ENCODE measurements at regions not wholly inside any gene's neighbourhood (a gene's known extent, or its start where the extent isn't known, plus 50 kb on each side); places are given as distances from the start of the nearest gene placed in this dataset.

DNA sequence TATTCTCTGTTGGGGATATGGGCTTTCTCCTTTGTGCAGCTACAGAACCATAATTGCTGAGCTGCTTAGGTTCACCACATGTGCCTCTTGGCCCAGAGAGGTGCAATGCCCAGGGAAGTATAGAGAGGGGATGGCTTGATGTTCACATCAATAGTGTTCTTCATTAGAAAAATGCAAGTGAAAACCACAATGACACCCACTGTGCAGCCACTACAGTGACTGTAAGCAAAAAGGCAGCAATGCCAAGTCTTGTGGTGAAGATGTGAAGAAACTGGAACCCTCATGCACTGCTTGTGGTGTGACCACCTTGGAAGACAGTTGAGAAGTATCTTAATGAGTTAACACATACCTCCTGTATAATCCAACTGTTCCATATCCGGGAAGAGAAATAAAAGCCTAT is 318.9 kb upstream of the ZMIZ1 start:
- Histone ChIP-seq H3K27me3 (ENCODE audit: control insufficient read depth in 1 of 2, insufficient read depth in 2 of 2, low read length in 2 of 2) (no peaks in the 10 kb centered on the region), H3K27ac (ENCODE audit: low read depth in 2 of 2, low read length in 1 of 2) (no peak overlapping the region), H3K4me3 (ENCODE audit: low read depth in 1 of 2, low read length in 2 of 2) (no peak overlapping the region), H3K36me3 (ENCODE audit: control insufficient read depth in 2 of 2, insufficient read depth in 2 of 2, low read length in 1 of 2) (no peaks in the 10 kb centered on the region), H3K4me1 (ENCODE audit: control insufficient read depth in 2 of 2, insufficient read depth in 2 of 2, low read length in 1 of 2) (no peaks in the 10 kb centered on the region), H3K9me3 (ENCODE audit: control insufficient read depth in 2 of 2, insufficient read depth in 1 of 2, low read depth in 1 of 2, low read length in 1 of 2) (no peaks in the 10 kb centered on the region)
- 67 to 84% methylated on average over 1 of the region's 1 CpG for WGBS, 2 donors

DNA sequence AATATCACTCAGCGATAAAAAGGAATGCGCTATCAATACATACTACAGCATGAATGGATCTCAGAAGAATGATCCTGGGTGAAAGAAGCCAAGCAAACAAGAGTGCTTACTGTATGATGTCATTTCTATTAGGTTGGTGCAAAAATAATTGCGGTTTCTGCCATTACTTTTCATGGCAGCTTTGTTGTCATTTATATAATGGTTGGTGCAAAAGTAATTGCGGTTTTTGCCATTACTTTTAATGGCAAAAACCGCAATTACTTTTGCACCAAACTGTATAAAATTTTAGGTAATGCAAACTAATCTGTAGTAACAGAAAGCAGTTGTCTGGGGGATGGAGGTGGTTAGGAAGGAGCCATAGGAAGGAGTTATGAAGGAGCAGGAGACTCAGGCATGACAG is 318.3 kb upstream of the ZMIZ1 start:
- Histone ChIP-seq H3K4me1 (ENCODE audit: control insufficient read depth in 2 of 2, insufficient read depth in 2 of 2, low read length in 1 of 2) (no peaks in the 10 kb centered on the region), H3K27me3 (ENCODE audit: control insufficient read depth in 1 of 2, insufficient read depth in 2 of 2, low read length in 2 of 2) (no peaks in the 10 kb centered on the region), H3K36me3 (ENCODE audit: control insufficient read depth in 2 of 2, insufficient read depth in 2 of 2, low read length in 1 of 2) (no peaks in the 10 kb centered on the region), H3K9me3 (ENCODE audit: control insufficient read depth in 2 of 2, insufficient read depth in 1 of 2, low read depth in 1 of 2, low read length in 1 of 2) (no peaks in the 10 kb centered on the region), H3K27ac (ENCODE audit: low read depth in 2 of 2, low read length in 1 of 2) (no peak overlapping the region), H3K4me3 (ENCODE audit: low read depth in 1 of 2, low read length in 2 of 2) (no peak overlapping the region)
- WGBS, 2 donors = 70 to 74% methylated on average over 5 of the region's 5 CpGs

DNA sequence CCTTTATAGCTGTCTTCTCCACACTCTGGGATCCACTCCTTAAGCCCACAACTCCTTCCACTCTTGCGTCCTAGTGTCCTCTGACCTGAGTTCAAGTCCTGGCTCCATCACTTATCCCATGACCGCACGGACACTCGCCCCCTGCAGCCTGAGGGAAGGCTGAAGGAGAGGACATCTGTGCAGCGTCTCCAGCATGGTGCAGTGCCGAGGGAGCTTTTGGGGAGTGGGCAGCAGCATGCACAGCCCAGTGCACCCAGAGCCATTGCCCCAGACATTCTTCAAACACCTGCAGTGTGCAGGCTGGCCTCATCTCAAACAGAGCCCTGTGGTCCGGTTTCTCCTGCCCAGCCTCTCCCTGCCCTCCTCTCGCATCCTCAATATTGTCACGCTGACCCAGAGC is 317.1 kb upstream of the ZMIZ1 start:
- Histone ChIP-seq H3K27ac (ENCODE audit: low read depth in 2 of 2, low read length in 1 of 2) (no peak overlapping the region), H3K4me1 (ENCODE audit: control insufficient read depth in 2 of 2, insufficient read depth in 2 of 2, low read length in 1 of 2) (peaks cover 3 to 5% of the 10 kb centered on the region in 2 donors), H3K9me3 (ENCODE audit: control insufficient read depth in 2 of 2, insufficient read depth in 1 of 2, low read depth in 1 of 2, low read length in 1 of 2) (no peaks in the 10 kb centered on the region), H3K36me3 (ENCODE audit: control insufficient read depth in 2 of 2, insufficient read depth in 2 of 2, low read length in 1 of 2) (no peaks in the 10 kb centered on the region), H3K4me3 (ENCODE audit: low read depth in 1 of 2, low read length in 2 of 2) (no peak overlapping the region), H3K27me3 (ENCODE audit: control insufficient read depth in 1 of 2, insufficient read depth in 2 of 2, low read length in 2 of 2) (no peaks in the 10 kb centered on the region)
- 93% methylated on average over 9 of the region's 9 CpGs for WGBS, 2 donors

DNA sequence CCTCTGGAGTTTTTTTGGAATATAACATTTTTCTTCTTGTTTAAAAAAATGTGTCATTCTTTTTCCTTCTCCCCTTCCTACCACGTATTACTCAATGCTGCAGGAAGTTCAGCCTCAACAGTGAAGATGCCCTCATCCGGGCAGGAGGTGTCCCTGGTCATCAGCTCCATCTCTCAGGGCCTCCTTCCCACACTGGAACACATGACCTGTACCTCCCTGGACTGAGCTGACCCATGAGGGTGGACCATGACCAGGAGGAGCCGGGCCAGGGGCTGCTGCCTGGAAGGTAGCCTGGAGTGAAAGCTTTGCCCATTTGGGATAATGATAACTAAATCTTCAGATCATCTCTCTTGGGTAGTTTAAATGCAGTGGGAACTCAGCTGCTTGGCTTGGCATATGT is 316.5 kb upstream of the ZMIZ1 start:
- H3K36me3 ChIP-seq (ENCODE audit: control insufficient read depth in 2 of 2, insufficient read depth in 2 of 2, low read length in 1 of 2) = no peaks in the 10 kb centered on the region
- H3K4me1 ChIP-seq (ENCODE audit: control insufficient read depth in 2 of 2, insufficient read depth in 2 of 2, low read length in 1 of 2) = peaks cover 4 to 10% of the 10 kb centered on the region in 2 donors
- no peaks in the 10 kb centered on the region for H3K9me3 ChIP-seq (ENCODE audit: control insufficient read depth in 2 of 2, insufficient read depth in 1 of 2, low read depth in 1 of 2, low read length in 1 of 2)
- H3K4me3 ChIP-seq (ENCODE audit: low read depth in 1 of 2, low read length in 2 of 2) = no peak overlapping the region
- 72 to 79% methylated on average over 3 of the region's 3 CpGs for WGBS, 2 donors
- no peaks in the 10 kb centered on the region for H3K27me3 ChIP-seq (ENCODE audit: control insufficient read depth in 1 of 2, insufficient read depth in 2 of 2, low read length in 2 of 2)
- H3K27ac ChIP-seq (ENCODE audit: low read depth in 2 of 2, low read length in 1 of 2) = no peak overlapping the region

DNA sequence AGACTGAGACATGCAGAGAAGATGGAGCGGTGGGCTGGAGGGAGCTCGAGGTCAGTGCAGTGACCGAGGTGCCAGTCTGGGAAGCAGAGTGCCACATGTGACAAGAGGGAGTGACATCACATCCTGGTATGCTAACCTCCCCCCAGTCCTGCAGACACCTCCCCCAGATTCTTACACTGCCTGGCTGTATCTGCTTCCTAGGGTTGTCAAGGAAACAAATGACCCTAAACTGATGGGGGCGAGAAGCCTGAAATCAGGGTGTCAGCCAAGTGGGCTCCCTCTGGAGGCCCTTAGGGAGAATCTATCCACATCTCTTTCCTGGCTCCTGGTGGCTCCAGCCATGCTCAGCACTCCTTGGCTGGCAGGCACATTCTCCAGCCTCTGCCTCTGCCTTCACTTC is 316.1 kb upstream of the ZMIZ1 start:
- H3K4me1 ChIP-seq (ENCODE audit: control insufficient read depth in 2 of 2, insufficient read depth in 2 of 2, low read length in 1 of 2) = peaks cover 4 to 10% of the 10 kb centered on the region in 2 donors
- H3K27me3 ChIP-seq (ENCODE audit: control insufficient read depth in 1 of 2, insufficient read depth in 2 of 2, low read length in 2 of 2) = no peaks in the 10 kb centered on the region
- H3K27ac ChIP-seq (ENCODE audit: low read depth in 2 of 2, low read length in 1 of 2) = no peak overlapping the region
- WGBS, 2 donors = 91 to 93% methylated on average over 4 of the region's 4 CpGs
- H3K4me3 ChIP-seq (ENCODE audit: low read depth in 1 of 2, low read length in 2 of 2) = no peak overlapping the region
- no peaks in the 10 kb centered on the region for H3K36me3 ChIP-seq (ENCODE audit: control insufficient read depth in 2 of 2, insufficient read depth in 2 of 2, low read length in 1 of 2)
- no peaks in the 10 kb centered on the region for H3K9me3 ChIP-seq (ENCODE audit: control insufficient read depth in 2 of 2, insufficient read depth in 1 of 2, low read depth in 1 of 2, low read length in 1 of 2)

DNA sequence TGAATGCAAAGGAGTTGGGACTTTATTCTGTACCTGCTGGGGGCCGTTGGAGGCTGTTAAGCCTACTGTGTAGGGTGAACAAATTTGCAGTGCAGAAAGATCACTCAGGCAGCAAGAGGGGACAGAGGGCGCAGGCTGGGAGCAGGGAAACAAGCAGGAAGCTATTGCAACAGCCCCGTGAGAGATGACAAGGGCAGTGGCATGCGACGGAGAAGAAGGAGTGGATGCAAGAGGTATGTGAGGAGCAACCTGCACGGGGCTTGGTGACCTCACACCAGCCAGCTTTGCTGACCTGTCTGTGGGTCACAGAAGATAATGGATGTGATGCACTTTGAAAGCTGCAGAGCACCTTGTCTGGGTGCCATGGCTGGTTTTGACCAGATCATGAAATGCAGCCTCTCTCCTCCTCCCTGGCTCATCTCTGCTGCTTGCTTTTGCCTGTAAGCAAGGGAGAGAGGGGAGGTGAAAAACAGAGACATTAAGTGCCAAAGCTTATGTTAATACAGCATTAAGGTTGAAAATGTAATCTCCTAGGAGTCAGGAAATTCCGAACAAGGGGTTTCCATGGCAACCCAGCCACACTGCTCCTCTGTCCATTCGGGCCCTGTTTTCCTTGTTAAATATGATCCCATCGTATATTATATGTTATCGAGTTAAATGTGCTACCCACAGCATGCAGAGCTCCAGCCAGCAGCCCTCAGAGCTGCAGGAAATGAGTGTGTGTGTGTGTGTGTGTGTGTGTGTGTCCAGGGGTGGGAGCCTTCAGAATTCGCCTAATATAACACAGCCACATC is 314.3 kb upstream of the ZMIZ1 start:
- H3K9me3 ChIP-seq (ENCODE audit: control insufficient read depth in 2 of 2, insufficient read depth in 1 of 2, low read depth in 1 of 2, low read length in 1 of 2) = no peaks in the 10 kb centered on the region
- H3K36me3 ChIP-seq (ENCODE audit: control insufficient read depth in 2 of 2, insufficient read depth in 2 of 2, low read length in 1 of 2) = no peaks in the 10 kb centered on the region
- H3K27me3 ChIP-seq (ENCODE audit: control insufficient read depth in 1 of 2, insufficient read depth in 2 of 2, low read length in 2 of 2) = no peaks in the 10 kb centered on the region
- H3K27ac ChIP-seq (ENCODE audit: low read depth in 2 of 2, low read length in 1 of 2) = no peak overlapping the region
- 54 to 67% methylated on average over 11 of the region's 11 CpGs for WGBS, 2 donors
- peaks cover 4 to 10% of the 10 kb centered on the region in 2 donors for H3K4me1 ChIP-seq (ENCODE audit: control insufficient read depth in 2 of 2, insufficient read depth in 2 of 2, low read length in 1 of 2)
- no peak overlapping the region for H3K4me3 ChIP-seq (ENCODE audit: low read depth in 1 of 2, low read length in 2 of 2)

DNA sequence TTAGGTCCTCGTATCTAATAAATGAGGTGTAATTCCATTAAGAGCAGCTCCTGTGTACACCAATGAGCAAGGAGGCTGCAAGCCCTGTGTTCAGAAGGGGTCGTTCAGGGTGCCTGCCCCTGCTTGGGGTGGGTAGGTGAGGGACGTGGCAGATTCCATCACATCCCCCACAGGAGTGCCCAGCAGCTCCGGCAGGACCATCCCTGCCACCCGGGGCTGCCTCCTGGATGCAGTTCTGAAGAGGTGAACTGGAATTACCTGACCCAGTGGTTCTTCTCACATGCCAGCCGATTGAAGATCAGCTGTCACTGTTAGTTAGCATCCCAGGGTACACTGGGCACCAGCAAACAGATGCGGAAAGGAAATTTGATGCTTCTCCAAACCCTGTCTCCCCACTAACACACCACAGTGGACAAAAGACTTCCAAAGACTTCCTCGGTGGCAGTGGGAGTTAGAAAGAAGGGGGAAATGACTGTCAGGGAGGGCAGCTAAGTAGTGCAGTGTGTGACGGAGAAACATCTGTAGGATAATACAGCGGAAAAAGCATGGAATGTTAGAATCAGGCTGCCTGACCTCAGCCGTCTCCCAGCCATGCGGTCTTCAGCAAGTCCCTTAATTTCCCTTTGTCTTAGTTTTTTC is 313.6 kb upstream of the ZMIZ1 start:
- H3K4me1 ChIP-seq (ENCODE audit: control insufficient read depth in 2 of 2, insufficient read depth in 2 of 2, low read length in 1 of 2) = peaks cover 4 to 10% of the 10 kb centered on the region in 2 donors
- no peaks in the 10 kb centered on the region for H3K36me3 ChIP-seq (ENCODE audit: control insufficient read depth in 2 of 2, insufficient read depth in 2 of 2, low read length in 1 of 2)
- H3K4me3 ChIP-seq (ENCODE audit: low read depth in 1 of 2, low read length in 2 of 2) = no peak overlapping the region
- no peak overlapping the region for H3K27ac ChIP-seq (ENCODE audit: low read depth in 2 of 2, low read length in 1 of 2)
- H3K27me3 ChIP-seq (ENCODE audit: control insufficient read depth in 1 of 2, insufficient read depth in 2 of 2, low read length in 2 of 2) = no peaks in the 10 kb centered on the region
- H3K9me3 ChIP-seq (ENCODE audit: control insufficient read depth in 2 of 2, insufficient read depth in 1 of 2, low read depth in 1 of 2, low read length in 1 of 2) = no peaks in the 10 kb centered on the region
- WGBS, 2 donors = 72 to 76% methylated on average over 12 of the region's 12 CpGs

DNA sequence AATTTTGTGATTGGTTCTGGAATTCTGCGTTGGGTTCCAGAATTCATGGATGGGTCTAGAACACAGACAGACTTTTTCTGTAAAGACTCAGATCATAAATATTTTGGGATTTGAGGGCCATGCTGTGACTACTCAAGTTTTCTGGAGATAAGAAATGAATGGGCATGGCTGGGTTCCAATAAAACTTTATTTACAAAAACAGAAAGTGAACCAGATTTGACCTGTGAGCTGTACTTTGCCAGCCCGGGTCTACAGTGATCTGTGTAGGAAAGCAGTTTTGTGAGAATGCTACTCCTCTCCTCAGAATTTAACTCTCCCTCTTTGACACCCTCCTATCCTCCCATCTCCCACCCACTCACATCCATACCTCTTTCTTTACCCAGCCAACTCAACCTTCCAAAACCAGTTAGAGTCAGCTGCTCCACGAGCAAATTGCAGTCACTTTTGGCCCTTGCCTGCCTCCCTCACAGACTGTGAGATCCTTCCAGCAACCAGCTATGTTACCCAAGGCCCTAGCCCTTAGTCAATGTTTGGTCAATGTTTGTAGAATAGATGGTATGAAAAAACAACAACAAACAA is 312.8 kb upstream of the ZMIZ1 start:
- Histone ChIP-seq H3K4me1 (ENCODE audit: control insufficient read depth in 2 of 2, insufficient read depth in 2 of 2, low read length in 1 of 2) (peaks cover 4 to 10% of the 10 kb centered on the region in 2 donors), H3K27me3 (ENCODE audit: control insufficient read depth in 1 of 2, insufficient read depth in 2 of 2, low read length in 2 of 2) (no peaks in the 10 kb centered on the region), H3K27ac (ENCODE audit: low read depth in 2 of 2, low read length in 1 of 2) (peak overlapping the region in 1 of 2 donors; percentile 83), H3K36me3 (ENCODE audit: control insufficient read depth in 2 of 2, insufficient read depth in 2 of 2, low read length in 1 of 2) (no peaks in the 10 kb centered on the region), H3K4me3 (ENCODE audit: low read depth in 1 of 2, low read length in 2 of 2) (no peak overlapping the region), H3K9me3 (ENCODE audit: control insufficient read depth in 2 of 2, insufficient read depth in 1 of 2, low read depth in 1 of 2, low read length in 1 of 2) (no peaks in the 10 kb centered on the region)
- 62 to 69% methylated on average over 3 of the region's 3 CpGs for WGBS, 2 donors

DNA sequence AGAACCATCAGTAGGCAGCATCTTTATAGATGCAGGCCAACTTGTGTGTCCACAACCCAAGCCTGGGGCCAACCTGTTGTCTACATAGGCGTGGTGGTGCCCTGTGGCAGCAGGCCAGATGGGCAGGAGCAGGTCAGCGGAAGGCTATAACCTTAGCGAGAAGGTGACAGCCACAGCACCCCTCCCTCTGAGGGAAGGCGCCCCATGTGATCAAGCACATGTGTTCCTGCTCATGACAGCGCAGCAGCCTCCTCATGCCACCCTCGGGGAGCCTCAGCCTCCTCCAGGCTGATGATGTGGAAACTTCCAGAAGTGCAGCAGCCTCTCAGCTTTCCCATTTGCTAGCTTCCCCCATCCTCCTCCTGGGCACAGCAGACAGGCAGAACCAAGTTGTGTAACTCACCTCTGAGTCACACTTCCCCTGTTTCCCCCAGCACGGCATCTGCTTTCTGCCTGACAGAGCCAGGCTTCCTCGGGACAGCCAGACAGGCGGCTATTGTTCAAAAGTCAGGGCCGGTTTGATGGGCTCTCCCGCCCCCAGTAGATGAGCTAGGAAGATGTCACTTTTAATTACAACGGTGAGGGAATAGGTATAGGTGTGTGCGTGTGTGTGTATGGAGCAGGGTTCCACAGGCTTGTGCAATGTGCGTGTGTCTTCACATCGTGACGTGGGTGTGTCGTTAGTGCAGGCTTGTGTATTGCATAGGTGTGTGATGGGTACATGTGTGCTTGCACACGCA is 312.0 kb upstream of the ZMIZ1 start:
- Histone ChIP-seq H3K27ac (ENCODE audit: low read depth in 2 of 2, low read length in 1 of 2) (peak overlapping the region; percentile 48 to 83), H3K36me3 (ENCODE audit: control insufficient read depth in 2 of 2, insufficient read depth in 2 of 2, low read length in 1 of 2) (no peaks in the 10 kb centered on the region), H3K4me1 (ENCODE audit: control insufficient read depth in 2 of 2, insufficient read depth in 2 of 2, low read length in 1 of 2) (peaks cover 4 to 10% of the 10 kb centered on the region in 2 donors), H3K27me3 (ENCODE audit: control insufficient read depth in 1 of 2, insufficient read depth in 2 of 2, low read length in 2 of 2) (no peaks in the 10 kb centered on the region), H3K4me3 (ENCODE audit: low read depth in 1 of 2, low read length in 2 of 2) (no peak overlapping the region), H3K9me3 (ENCODE audit: control insufficient read depth in 2 of 2, insufficient read depth in 1 of 2, low read depth in 1 of 2, low read length in 1 of 2) (no peaks in the 10 kb centered on the region)
- 36 to 51% methylated on average over 18 of the region's 18 CpGs for WGBS, 2 donors

Data from esophagus (tissue), 2 donors.